Stomach (tissue), 8 donors: ENCODE measurements at regions not wholly inside any gene's neighbourhood (a gene's known extent, or its start where the extent isn't known, plus 50 kb on each side); places are given as distances from the start of the nearest gene placed in this dataset.

Experiments
- DNase-seq, 2 donors: peaks; one replicate each; pipeline versions ENCODE4 v3.0.0 to v3.0.0-alpha.2; 2013 to 2019
- H3K27ac ChIP-seq, 5 donors: fragments of 200-600 bp in 4 of 5; sonication (generic) in 4 of 5; one replicate each; pipeline ENCODE4 v1.5.1; 2013 to 2019; ENCODE audit warnings: mild to moderate bottlenecking in 1 of 5, moderate library complexity in 1 of 5
- H3K27me3 ChIP-seq, 3 donors: fragments of 200-600 bp; sonication (generic); one replicate each; pipeline ENCODE4 v1.5.1; 2017 to 2019; ENCODE audit warnings: mixed run types in 1 of 3
- H3K36me3 ChIP-seq, 4 donors: fragments of 200-600 bp; sonication (generic); 1 replicate in 3 of 4; 2 replicates in 1 of 4; pipeline ENCODE4 v1.5.1; 2016 to 2019
- H3K4me1 ChIP-seq, 4 donors: fragments of 200-600 bp; sonication (generic); one replicate each; pipeline ENCODE4 v1.5.1; 2016 to 2019
- H3K4me3 ChIP-seq, 4 donors: fragments of 200-600 bp; sonication (generic) in 3 of 4; one replicate each; pipeline ENCODE4 v1.5.1; 2016 to 2019; ENCODE audit warnings: mild to moderate bottlenecking in 1 of 4
- H3K9me3 ChIP-seq, 4 donors: fragments of 200-600 bp; sonication (generic); one replicate each; pipeline ENCODE4 v1.5.1; 2016 to 2019
- EP300 ChIP-seq: sonication (generic); formaldehyde crosslinking; IDR thresholded peaks from one replicate; pipeline ENCODE4 v1.6.1; 2017; ENCODE audit warnings: antibody characterized with exemption
- POLR2A ChIP-seq, 4 donors: fragments of 450-650 bp; IDR thresholded peaks; one replicate each; pipeline ENCODE4 v1.6.1; 2016; ENCODE audit warnings: antibody characterized with exemption in 4 of 4, control low read depth in 2 of 4, mild to moderate bottlenecking in 1 of 4, moderate library complexity in 1 of 4
- POLR2AphosphoS5 ChIP-seq, 3 donors: sonication (generic); formaldehyde crosslinking; IDR thresholded peaks; one replicate each; pipeline ENCODE4 v1.6.1; 2016; ENCODE audit warnings: antibody characterized with exemption in 3 of 3
- WGBS, 5 donors: extraction: QIAGEN DNeasy Blood & Tissue Kit in 3 of 5; methylation state at CpG; one replicate each; pipeline versions ENCODE4 v1.1.5 to v1.1.7; 2013 to 2018; 5-methylcytosine and 5-hydroxymethylcytosine counted together
- intact Hi-C: fragments of 100-400 bp; cut with DNase I; formaldehyde crosslinking; loops from one replicate; pipeline ENCODE4 v1.15.1; 2023; ENCODE audit warnings: low total_unique reads
- TF ChIP-seq, protein P1 (sequence below), 7 experiments: fragments of 450-650 bp in 4 of 7; fragments of 200-600 bp in 3 of 7; sonication (generic) in 3 of 7; IDR thresholded peaks; one replicate each; pipeline ENCODE4 v1.5.1; 2016 to 2019; ENCODE audit warnings: antibody characterized with exemption in 7 of 7, control low read depth in 2 of 7, mild to moderate bottlenecking in 1 of 7
- donor health status: healthy with polysubstance abuse.
- donor health status: Bipolar disorder and iron deficiency.
- donor health status: healthy.

DNA sequence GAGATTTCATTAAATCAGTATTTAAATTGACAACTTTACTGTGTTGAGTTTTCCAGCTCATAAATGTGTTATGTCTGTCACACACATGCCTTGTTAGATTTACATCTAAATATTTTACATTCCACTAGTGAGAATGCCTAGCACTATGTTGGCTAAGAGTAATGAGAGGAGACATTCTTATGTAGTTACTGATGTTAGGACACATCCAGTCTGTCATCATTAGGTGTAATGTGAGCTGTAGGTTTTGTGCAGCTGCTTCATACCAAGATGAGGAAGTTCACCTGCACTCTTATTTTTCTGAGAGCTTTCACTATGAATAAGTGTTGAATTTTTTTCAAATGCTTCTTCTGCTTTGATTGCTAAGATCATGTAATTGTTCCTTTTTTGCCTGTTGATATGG lies 218.0 kb upstream of the IGFBP3 start:
- intact Hi-C loops: no loop called here
- Histone ChIP-seq H3K36me3 (no peaks in the 10 kb centered on the region), H3K27ac (no peak overlapping the region), H3K27me3 (no peaks in the 10 kb centered on the region), H3K4me3 (no peak overlapping the region), H3K9me3 (no peaks in the 10 kb centered on the region), H3K4me1 (no peaks in the 10 kb centered on the region)
- TF ChIP-seq, protein P1, sequence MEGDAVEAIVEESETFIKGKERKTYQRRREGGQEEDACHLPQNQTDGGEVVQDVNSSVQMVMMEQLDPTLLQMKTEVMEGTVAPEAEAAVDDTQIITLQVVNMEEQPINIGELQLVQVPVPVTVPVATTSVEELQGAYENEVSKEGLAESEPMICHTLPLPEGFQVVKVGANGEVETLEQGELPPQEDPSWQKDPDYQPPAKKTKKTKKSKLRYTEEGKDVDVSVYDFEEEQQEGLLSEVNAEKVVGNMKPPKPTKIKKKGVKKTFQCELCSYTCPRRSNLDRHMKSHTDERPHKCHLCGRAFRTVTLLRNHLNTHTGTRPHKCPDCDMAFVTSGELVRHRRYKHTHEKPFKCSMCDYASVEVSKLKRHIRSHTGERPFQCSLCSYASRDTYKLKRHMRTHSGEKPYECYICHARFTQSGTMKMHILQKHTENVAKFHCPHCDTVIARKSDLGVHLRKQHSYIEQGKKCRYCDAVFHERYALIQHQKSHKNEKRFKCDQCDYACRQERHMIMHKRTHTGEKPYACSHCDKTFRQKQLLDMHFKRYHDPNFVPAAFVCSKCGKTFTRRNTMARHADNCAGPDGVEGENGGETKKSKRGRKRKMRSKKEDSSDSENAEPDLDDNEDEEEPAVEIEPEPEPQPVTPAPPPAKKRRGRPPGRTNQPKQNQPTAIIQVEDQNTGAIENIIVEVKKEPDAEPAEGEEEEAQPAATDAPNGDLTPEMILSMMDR (IDR thresholded peaks at IDR 0.05): no peak
- TF ChIP-seq POLR2AphosphoS5 (IDR thresholded peaks at IDR 0.05) (no peak), POLR2A (IDR thresholded peaks at IDR 0.05) (no peak), EP300 (no peak)
- no peak for DNase-seq

DNA sequence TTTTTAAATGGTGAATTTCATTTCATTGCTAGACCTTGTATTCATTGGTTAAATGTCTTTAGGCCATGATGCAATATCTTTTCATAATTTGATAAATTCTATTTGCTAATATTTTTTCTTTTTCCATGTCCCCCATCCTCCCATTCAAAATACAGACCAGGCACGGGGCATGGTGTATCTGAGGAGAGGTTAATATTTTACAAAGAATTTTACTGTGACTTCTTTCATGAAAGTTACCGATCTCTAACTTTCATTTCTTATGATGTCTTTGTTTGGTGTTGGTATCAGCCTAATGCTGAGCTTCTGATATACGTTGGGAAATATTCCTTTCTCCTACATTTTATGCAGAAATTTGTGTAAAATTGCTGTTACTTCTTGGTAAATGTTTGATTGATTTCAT lies 216.7 kb upstream of the IGFBP3 start:
- intact Hi-C loops: no loop called here

DNA sequence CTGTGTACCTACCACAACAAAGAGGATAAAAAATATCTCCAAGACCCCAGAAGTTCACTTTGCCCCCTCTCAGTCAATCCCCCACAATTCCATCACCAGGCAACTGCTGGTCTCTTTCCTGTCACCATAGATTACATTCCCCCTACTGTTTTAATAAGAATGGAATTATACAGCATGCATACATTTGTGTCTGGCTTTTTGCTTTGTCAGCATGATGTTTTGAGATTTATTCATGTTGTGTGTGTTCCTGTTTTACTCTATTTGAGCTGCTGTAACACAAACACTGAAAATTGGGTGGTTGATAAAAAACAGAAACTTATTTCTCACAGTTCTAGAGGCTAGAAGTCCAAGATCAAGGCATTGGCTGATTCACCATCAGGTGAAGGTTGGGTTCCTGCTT lies 214.5 kb upstream of the IGFBP3 start:
- no peak for DNase-seq
- no peaks in the 10 kb centered on the region for H3K36me3 ChIP-seq
- H3K4me3 ChIP-seq: no peak overlapping the region
- TF ChIP-seq, protein P1 (IDR thresholded peaks at IDR 0.05): no peak
- TF ChIP-seq POLR2AphosphoS5 (IDR thresholded peaks at IDR 0.05) (no peak), EP300 (no peak), POLR2A (IDR thresholded peaks at IDR 0.05) (no peak)
- intact Hi-C loops: no loop called here
- no peaks in the 10 kb centered on the region for H3K9me3 ChIP-seq
- H3K4me1 ChIP-seq: no peaks in the 10 kb centered on the region
- no peak overlapping the region for H3K27ac ChIP-seq
- H3K27me3 ChIP-seq: no peaks in the 10 kb centered on the region

More for the DNA sequence above, 216.7 kb upstream of the IGFBP3 start:
- TF ChIP-seq POLR2A (IDR thresholded peaks at IDR 0.05) (no peak), EP300 (no peak), POLR2AphosphoS5 (IDR thresholded peaks at IDR 0.05) (no peak)
- TF ChIP-seq, protein P1 (IDR thresholded peaks at IDR 0.05): no peak
- WGBS, 5 donors: 53 to 59% (median 57%) methylated on average over 3 of the region's 3 CpGs
- no peak overlapping the region for H3K4me3 ChIP-seq
- no peaks in the 10 kb centered on the region for H3K9me3 ChIP-seq
- H3K36me3 ChIP-seq: no peaks in the 10 kb centered on the region
- DNase-seq: no peak
- no peaks in the 10 kb centered on the region for H3K27me3 ChIP-seq
- no peaks in the 10 kb centered on the region for H3K4me1 ChIP-seq
- H3K27ac ChIP-seq: no peak overlapping the region

DNA sequence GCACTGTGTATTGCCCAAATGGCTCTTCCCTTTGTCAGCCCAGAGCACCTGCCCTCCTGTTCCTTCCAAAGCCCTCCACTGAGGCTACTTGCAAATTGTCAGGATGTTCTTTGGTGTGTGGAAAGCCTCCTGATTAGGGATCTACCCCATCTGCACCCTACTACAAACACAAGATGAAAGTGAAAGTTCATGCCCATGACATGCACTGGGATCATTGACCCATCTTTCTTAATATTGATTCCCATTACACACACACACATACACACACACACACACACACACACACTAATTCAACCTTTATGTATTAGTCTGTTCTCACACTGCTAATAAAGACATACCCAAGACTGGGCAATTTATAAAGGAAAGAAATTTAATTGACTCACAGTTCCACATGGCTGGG lies 213.7 kb upstream of the IGFBP3 start:
- no peaks in the 10 kb centered on the region for H3K9me3 ChIP-seq
- no peaks in the 10 kb centered on the region for H3K27me3 ChIP-seq
- TF ChIP-seq POLR2AphosphoS5 (IDR thresholded peaks at IDR 0.05): no peak
- no peak overlapping the region for H3K27ac ChIP-seq
- DNase-seq: no peak
- no peaks in the 10 kb centered on the region for H3K36me3 ChIP-seq
- intact Hi-C loops: no loop called here
- no peaks in the 10 kb centered on the region for H3K4me1 ChIP-seq
- H3K4me3 ChIP-seq: no peak overlapping the region

DNA sequence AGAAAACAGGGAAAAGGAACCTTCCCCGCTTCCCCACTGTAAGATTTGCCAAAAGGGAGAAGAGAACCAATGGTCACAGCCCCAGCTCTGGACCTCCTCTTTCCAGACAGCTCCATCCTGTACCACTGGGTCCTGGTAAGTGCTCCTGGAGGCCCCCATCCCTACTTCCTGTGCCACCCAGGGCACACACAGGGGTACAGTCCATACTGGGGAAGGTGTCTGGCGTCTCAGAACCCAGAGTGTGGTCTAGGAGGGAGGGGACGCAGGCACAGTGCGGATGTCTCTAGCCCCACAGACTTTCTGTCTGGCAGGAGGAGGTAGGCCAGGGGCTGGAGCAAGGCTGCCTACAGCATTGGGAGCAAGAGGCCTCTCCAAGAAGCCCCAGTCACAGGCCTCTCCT lies 213.3 kb upstream of the IGFBP3 start:
- WGBS, 5 donors: 80 to 99% (median 87%) methylated on average over 4 of the region's 4 CpGs
- DNase-seq: no peak
- no peak overlapping the region for H3K4me3 ChIP-seq
- H3K36me3 ChIP-seq: no peaks in the 10 kb centered on the region
- no peak overlapping the region for H3K27ac ChIP-seq
- H3K9me3 ChIP-seq: no peaks in the 10 kb centered on the region
- intact Hi-C loops: no loop called here
- no peaks in the 10 kb centered on the region for H3K4me1 ChIP-seq
- no peaks in the 10 kb centered on the region for H3K27me3 ChIP-seq
- TF ChIP-seq POLR2AphosphoS5 (IDR thresholded peaks at IDR 0.05): no peak
- no peak for TF ChIP-seq POLR2A (IDR thresholded peaks at IDR 0.05)
- TF ChIP-seq, protein P1 (IDR thresholded peaks at IDR 0.05): no peak
- no peak for TF ChIP-seq EP300
